WTC11 (cell line): ENCODE measurements at regions not wholly inside any gene's neighbourhood (a gene's known extent, or its start where the extent isn't known, plus 50 kb on each side); places are given as distances from the start of the nearest gene placed in this dataset.

Experiments
- ZNF263 ChIP-seq: sonication (generic); formaldehyde crosslinking; IDR thresholded peaks from 2 replicates; pipeline ENCODE4 v1.8.1; 2022; ENCODE audit warnings: low read depth, mild to moderate bottlenecking, moderate library complexity, missing genetic modification reagents
- TF ChIP-seq, protein P1 (sequence below): sonication (generic); formaldehyde crosslinking; IDR thresholded peaks from 2 replicates; pipeline ENCODE4 v1.8.1; 2022; ENCODE audit warnings: low read depth, missing genetic modification reagents, borderline replicate concordance
- TF ChIP-seq, protein P2 (sequence below): sonication (generic); formaldehyde crosslinking; IDR thresholded peaks from 2 replicates; pipeline ENCODE4 v1.8.0; 2022; ENCODE audit warnings: mild to moderate bottlenecking, missing genetic modification reagents
- TF ChIP-seq, protein P3 (sequence below): sonication (generic); formaldehyde crosslinking; IDR thresholded peaks from 2 replicates; pipeline ENCODE4 v1.8.1; 2023; ENCODE audit warnings: mild to moderate bottlenecking, missing genetic modification reagents

DNA sequence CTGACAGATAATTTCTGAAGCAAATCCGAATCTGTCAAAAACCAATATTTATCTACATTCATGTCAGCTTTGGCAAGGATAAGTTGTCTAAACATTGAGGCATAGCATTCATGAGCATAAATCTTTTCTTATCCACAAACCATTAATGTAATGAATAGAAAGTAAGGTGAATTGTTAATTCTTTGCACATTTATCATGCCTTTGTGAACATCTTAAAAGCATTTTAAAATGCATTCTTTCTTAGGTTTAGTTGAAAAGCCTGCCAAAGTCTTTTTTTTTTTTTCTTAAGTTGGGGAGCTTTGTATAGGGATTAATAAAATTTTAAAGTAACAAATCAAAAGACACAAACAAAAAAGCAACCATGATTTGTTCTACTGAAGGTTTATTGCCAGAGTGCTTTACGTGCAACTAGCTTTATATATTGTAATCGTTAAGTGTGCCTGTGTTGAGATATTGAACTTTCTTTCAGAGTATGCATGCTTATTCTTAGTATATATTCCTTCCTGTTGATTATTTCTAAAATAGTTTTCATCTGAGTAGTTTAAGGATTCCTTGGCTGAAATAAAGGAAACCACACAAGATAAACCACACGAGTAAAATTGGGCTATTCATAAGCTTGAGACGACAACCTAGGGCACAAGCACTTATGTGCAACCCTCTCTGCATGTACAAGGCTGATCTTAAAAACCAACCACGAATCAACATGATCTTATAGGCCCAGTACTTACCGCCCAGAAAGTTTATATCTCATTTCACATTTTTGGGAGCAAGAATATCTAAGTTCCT lies 1110.9 kb upstream of the CNTN5 start:
- TF ChIP-seq, protein P1, sequence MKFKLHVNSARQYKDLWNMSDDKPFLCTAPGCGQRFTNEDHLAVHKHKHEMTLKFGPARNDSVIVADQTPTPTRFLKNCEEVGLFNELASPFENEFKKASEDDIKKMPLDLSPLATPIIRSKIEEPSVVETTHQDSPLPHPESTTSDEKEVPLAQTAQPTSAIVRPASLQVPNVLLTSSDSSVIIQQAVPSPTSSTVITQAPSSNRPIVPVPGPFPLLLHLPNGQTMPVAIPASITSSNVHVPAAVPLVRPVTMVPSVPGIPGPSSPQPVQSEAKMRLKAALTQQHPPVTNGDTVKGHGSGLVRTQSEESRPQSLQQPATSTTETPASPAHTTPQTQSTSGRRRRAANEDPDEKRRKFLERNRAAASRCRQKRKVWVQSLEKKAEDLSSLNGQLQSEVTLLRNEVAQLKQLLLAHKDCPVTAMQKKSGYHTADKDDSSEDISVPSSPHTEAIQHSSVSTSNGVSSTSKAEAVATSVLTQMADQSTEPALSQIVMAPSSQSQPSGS: no peak
- TF ChIP-seq, protein P2, sequence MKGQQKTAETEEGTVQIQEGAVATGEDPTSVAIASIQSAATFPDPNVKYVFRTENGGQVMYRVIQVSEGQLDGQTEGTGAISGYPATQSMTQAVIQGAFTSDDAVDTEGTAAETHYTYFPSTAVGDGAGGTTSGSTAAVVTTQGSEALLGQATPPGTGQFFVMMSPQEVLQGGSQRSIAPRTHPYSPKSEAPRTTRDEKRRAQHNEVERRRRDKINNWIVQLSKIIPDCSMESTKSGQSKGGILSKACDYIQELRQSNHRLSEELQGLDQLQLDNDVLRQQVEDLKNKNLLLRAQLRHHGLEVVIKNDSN (CRISPR knock-in tag): no peak
- TF ChIP-seq ZNF263 (CRISPR knock-in tag): no peak
- TF ChIP-seq, protein P3, sequence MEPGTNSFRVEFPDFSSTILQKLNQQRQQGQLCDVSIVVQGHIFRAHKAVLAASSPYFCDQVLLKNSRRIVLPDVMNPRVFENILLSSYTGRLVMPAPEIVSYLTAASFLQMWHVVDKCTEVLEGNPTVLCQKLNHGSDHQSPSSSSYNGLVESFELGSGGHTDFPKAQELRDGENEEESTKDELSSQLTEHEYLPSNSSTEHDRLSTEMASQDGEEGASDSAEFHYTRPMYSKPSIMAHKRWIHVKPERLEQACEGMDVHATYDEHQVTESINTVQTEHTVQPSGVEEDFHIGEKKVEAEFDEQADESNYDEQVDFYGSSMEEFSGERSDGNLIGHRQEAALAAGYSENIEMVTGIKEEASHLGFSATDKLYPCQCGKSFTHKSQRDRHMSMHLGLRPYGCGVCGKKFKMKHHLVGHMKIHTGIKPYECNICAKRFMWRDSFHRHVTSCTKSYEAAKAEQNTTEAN (CRISPR knock-in tag): no peak
